ENCODE measurements at regions not wholly inside any gene's neighbourhood (a gene's known extent, or its start where the extent isn't known, plus 50 kb on each side); places are given as distances from the start of the nearest gene placed in this dataset.
A peak's percentile ranks its signal among the peaks of the same experiment; 100 is the strongest.

- DNase-seq (ENCODE audit: low read depth, low spot score) (peak; percentile 8), ATAC-seq (peak; percentile 72)
- Histone ChIP-seq H3K36me3 (ENCODE audit: control insufficient read depth in 1 of 2, insufficient read depth in 2 of 2, low read length in 2 of 2) (no peaks in the 10 kb centered on the region), H3K4me3 (replicated peaks in 1 of 2; ENCODE audit: low read depth in 1 of 2, low read length in 2 of 2) (no peak overlapping the region), H4K20me1 (ENCODE audit: insufficient read depth) (no peaks in the 10 kb centered on the region), H2AFZ (ENCODE audit: low read depth, low read length, poor library complexity, severe bottlenecking) (no peak overlapping the region), H3K27ac (ENCODE audit: low read depth, low read length) (no peak overlapping the region), H3K79me2 (ENCODE audit: insufficient read depth, low read length) (no peaks in the 10 kb centered on the region), H3K27me3 (ENCODE audit: insufficient read depth, low read length) (peaks cover 18% of the 10 kb centered on the region), H3K4me1 (ENCODE audit: control insufficient read depth in 1 of 2, insufficient read depth in 2 of 2, low read length in 2 of 2) (no peaks in the 10 kb centered on the region), H3K9me2 (ENCODE audit: insufficient read depth) (no peaks in the 10 kb centered on the region), H3K9me3 (ENCODE audit: control insufficient read depth in 1 of 2, insufficient read depth in 1 of 2, low read depth in 1 of 2, low read length in 2 of 2) (no peaks in the 10 kb centered on the region), H3K9ac (ENCODE audit: low read length) (no peak overlapping the region), H3K4me2 (ENCODE audit: low read length) (no peak overlapping the region)
- TF ChIP-seq RAD21 (IDR thresholded peaks at IDR 0.05; ENCODE audit: low read depth), result peak; percentile 64
- TF ChIP-seq ELF1 (IDR thresholded peaks at IDR 0.05; ENCODE audit: borderline replicate concordance, low read depth), result no peak
- peak; percentile 18 to 49 (median 43); a peak in 3 of 6 replicates for TF ChIP-seq CTCF (IDR thresholded peaks at IDR 0.05 in 2 of 3, conservative IDR thresholded peaks at IDR 0.05 in 1 of 3; ENCODE audit: borderline replicate concordance in 1 of 3, insufficient read depth in 1 of 3, low read depth in 2 of 3, low read length in 2 of 3)
- POLR2A ChIA-PET, result no interaction called here
- intact Hi-C loops (cut with micrococcal nuclease), result no loop called here
- no TSS peak for BruUV-seq (replicated peaks)
- RAD21 ChIA-PET (ENCODE audit: low non-redundant PET in 1 of 2, low total read pairs in 2 of 2, uncharacterized antibody in 2 of 2, unreplicated experiment in 2 of 2), result no interaction called here
- CTCF ChIA-PET, result interaction anchor here (0.9 to 1.2 kb wide), 3 partner anchors 174 to 303 kb away, joined by 3 read pairs; no protein-coding TSS in a partner anchor
These were observed 65.2 kb upstream of the ZNF599 start for GRCh38 chr19:34838248-34838647.

DNA sequence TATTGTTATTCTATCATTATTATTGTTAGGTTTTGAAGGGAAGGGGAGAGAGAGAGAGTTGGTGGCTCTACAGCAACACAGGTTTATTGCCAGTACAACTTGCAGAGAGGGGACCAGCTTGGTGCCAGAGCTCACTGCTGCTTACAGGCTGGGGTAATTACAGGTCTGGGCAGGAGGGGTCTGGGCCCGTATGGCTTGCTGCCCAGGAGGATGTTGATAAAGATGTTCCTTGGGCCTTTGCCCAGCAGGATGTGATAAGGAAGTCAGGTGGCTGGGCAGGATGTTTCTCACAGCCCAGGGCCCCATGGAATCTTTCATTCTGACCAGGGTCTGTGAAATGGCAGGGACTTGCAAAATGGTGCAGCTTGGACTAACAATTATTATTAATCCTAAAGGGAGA lies 64.2 kb upstream of the ZNF599 start:
- no TSS peak for BruUV-seq (replicated peaks)
- H3K4me3 ChIP-seq (replicated peaks in 1 of 2; ENCODE audit: low read depth in 1 of 2, low read length in 2 of 2), result no peak overlapping the region
- H3K79me2 ChIP-seq (ENCODE audit: insufficient read depth, low read length), result no peaks in the 10 kb centered on the region
- RAD21 ChIA-PET (ENCODE audit: low non-redundant PET in 1 of 2, low total read pairs in 2 of 2, uncharacterized antibody in 2 of 2, unreplicated experiment in 2 of 2), result no interaction called here
- no peaks in the 10 kb centered on the region for H3K36me3 ChIP-seq (ENCODE audit: control insufficient read depth in 1 of 2, insufficient read depth in 2 of 2, low read length in 2 of 2)
- H3K27ac ChIP-seq (ENCODE audit: low read depth, low read length), result no peak overlapping the region
- TF ChIP-seq CTCF (IDR thresholded peaks at IDR 0.05 in 2 of 3, conservative IDR thresholded peaks at IDR 0.05 in 1 of 3; ENCODE audit: borderline replicate concordance in 1 of 3, insufficient read depth in 1 of 3, low read depth in 2 of 3, low read length in 2 of 3), result no peak
- no peak for TF ChIP-seq SRF (IDR thresholded peaks at IDR 0.05; ENCODE audit: low read depth)
- TF ChIP-seq SP1 (IDR thresholded peaks at IDR 0.05; ENCODE audit: low read depth), result no peak
- TF ChIP-seq POLR2A (IDR thresholded peaks at IDR 0.05; ENCODE audit: borderline replicate concordance, extremely low read depth, insufficient read depth, insufficient read length), result no peak
- TF ChIP-seq ZFX (IDR thresholded peaks at IDR 0.05), result no peak
- TF ChIP-seq ELF1 (IDR thresholded peaks at IDR 0.05; ENCODE audit: borderline replicate concordance, low read depth), result no peak
- TF ChIP-seq MAX (IDR thresholded peaks at IDR 0.05), result no peak
- TF ChIP-seq YY1 (IDR thresholded peaks at IDR 0.05; ENCODE audit: extremely low read depth, insufficient replicate concordance, low read depth, low read length), result no peak
- TF ChIP-seq RAD21 (IDR thresholded peaks at IDR 0.05; ENCODE audit: low read depth), result no peak
- H3K9ac ChIP-seq (ENCODE audit: low read length), result no peak overlapping the region
- no peaks in the 10 kb centered on the region for H3K9me2 ChIP-seq (ENCODE audit: insufficient read depth)
- H3K4me2 ChIP-seq (ENCODE audit: low read length), result no peak overlapping the region
- no peak for ATAC-seq
- CTCF ChIA-PET, result interaction anchor here (1.1 kb wide), 1 partner anchor 304 kb away, joined by 3 read pairs; no protein-coding TSS in a partner anchor
- DNase-seq (ENCODE audit: low read depth, low spot score), result no peak
- H3K9me3 ChIP-seq (ENCODE audit: control insufficient read depth in 1 of 2, insufficient read depth in 1 of 2, low read depth in 1 of 2, low read length in 2 of 2), result no peaks in the 10 kb centered on the region
- H2AFZ ChIP-seq (ENCODE audit: low read depth, low read length, poor library complexity, severe bottlenecking), result no peak overlapping the region
- intact Hi-C loops (cut with micrococcal nuclease), result no loop called here
- no peaks in the 10 kb centered on the region for H4K20me1 ChIP-seq (ENCODE audit: insufficient read depth)
- peaks cover 16% of the 10 kb centered on the region for H3K27me3 ChIP-seq (ENCODE audit: insufficient read depth, low read length)
- no peaks in the 10 kb centered on the region for H3K4me1 ChIP-seq (ENCODE audit: control insufficient read depth in 1 of 2, insufficient read depth in 2 of 2, low read length in 2 of 2)
- POLR2A ChIA-PET, result no interaction called here
